Stimulated activated CD8-positive, alpha-beta memory T cell treated with anti-CD3 and anti-CD28 coated beads, Interleukin-7, amount 100 ng/mL, for 4 hours (primary cell): ENCODE measurements at regions not wholly inside any gene's neighbourhood (a gene's known extent, or its start where the extent isn't known, plus 50 kb on each side); places are given as distances from the start of the nearest gene placed in this dataset.

ENCODE experiments used
- DNase-seq, 2 donors: peaks; one replicate each; pipeline ENCODE4 v3.0.0-alpha.2; 2020; ENCODE audit warnings: low read depth in 2 of 2

GRCh38 chr11:116505298-116506262 is 267.2 kb downstream of the BUD13 start:
- DNase-seq, result no peak

- no peak for DNase-seq
Measured at GRCh38 chr11:116504541-116505297, 268.1 kb downstream of the BUD13 start.

- no peak for DNase-seq
Measured at GRCh38 chr11:116503216-116504160, 269.3 kb downstream of the BUD13 start.

- DNase-seq, result no peak
Measured at GRCh38 chr11:116502641-116503061, 270.1 kb downstream of the BUD13 start.

- DNase-seq, result no peak
Measured at GRCh38 chr11:116501728-116502127, 271.1 kb downstream of the BUD13 start.

GRCh38 chr11:116500947-116501602 is 271.7 kb downstream of the BUD13 start:
- no peak for DNase-seq

GRCh38 chr11:116500026-116500946 is 272.5 kb downstream of the BUD13 start:
- no peak for DNase-seq

- DNase-seq, result no peak
Measured at GRCh38 chr11:116499396-116500003, 273.3 kb downstream of the BUD13 start.

GRCh38 chr11:116498161-116498560 is 274.6 kb downstream of the BUD13 start:
- DNase-seq, result no peak

GRCh38 chr11:116492600-116492999 is 280.2 kb downstream of the BUD13 start:
- no peak for DNase-seq

GRCh38 chr11:116488836-116489389 is 283.9 kb downstream of the BUD13 start:
- DNase-seq, result no peak

- no peak for DNase-seq
Measured at GRCh38 chr11:116485425-116485824, 287.4 kb downstream of the BUD13 start.

GRCh38 chr11:116482716-116483115 is 290.1 kb downstream of the BUD13 start:
- no peak for DNase-seq

GRCh38 chr11:116481126-116481675 is 291.6 kb downstream of the BUD13 start:
- DNase-seq, result no peak

GRCh38 chr11:116478669-116479668 is 293.8 kb downstream of the BUD13 start:
- DNase-seq, result no peak

- DNase-seq, result no peak
Measured at GRCh38 chr11:116478205-116478604, 294.6 kb downstream of the BUD13 start.

GRCh38 chr11:116473790-116474346 is 298.9 kb downstream of the BUD13 start:
- DNase-seq, result no peak
